HUES64 (cell line): ENCODE measurements at regions not wholly inside any gene's neighbourhood (a gene's known extent, or its start where the extent isn't known, plus 50 kb on each side); places are given as distances from the start of the nearest gene placed in this dataset.

Experiments used
- H3K27ac ChIP-seq: 2 replicates; pipeline ENCODE4 v1.7.0; 2013; ENCODE audit warnings: low read depth, low read length, inconsistent platforms
- H3K27me3 ChIP-seq: 2 replicates; pipeline ENCODE4 v1.6.1; 2013; ENCODE audit warnings: mild to moderate bottlenecking, low read length; ENCODE audit not compliant: insufficient read depth
- H3K36me3 ChIP-seq: 2 replicates; pipeline ENCODE4 v1.6.1; 2013; ENCODE audit warnings: mild to moderate bottlenecking, low read length; ENCODE audit not compliant: insufficient read depth
- H3K4me1 ChIP-seq: 2 replicates; pipeline ENCODE4 v1.6.1; 2013; ENCODE audit warnings: mild to moderate bottlenecking, low read length, moderate library complexity; ENCODE audit not compliant: insufficient read depth
- H3K4me3 ChIP-seq: 2 replicates; pipeline ENCODE4 v1.5.1; 2013; ENCODE audit warnings: mild to moderate bottlenecking, low read length, moderate library complexity
- H3K9ac ChIP-seq: 2 replicates; pipeline ENCODE4 v1.6.1; 2013; ENCODE audit warnings: mild to moderate bottlenecking, low read depth, low read length
- H3K9me3 ChIP-seq: 2 replicates; pipeline ENCODE4 v1.6.1; 2013; ENCODE audit warnings: low read depth, low read length; ENCODE audit not compliant: insufficient read depth
- WGBS: fragments of 150-250, 120-280 bp; methylation state at CpG from one replicate; pipeline ENCODE4 v1.1.7; 2013; ENCODE audit warnings: missing lambda C conversion rate; 5-methylcytosine and 5-hydroxymethylcytosine counted together

DNA sequence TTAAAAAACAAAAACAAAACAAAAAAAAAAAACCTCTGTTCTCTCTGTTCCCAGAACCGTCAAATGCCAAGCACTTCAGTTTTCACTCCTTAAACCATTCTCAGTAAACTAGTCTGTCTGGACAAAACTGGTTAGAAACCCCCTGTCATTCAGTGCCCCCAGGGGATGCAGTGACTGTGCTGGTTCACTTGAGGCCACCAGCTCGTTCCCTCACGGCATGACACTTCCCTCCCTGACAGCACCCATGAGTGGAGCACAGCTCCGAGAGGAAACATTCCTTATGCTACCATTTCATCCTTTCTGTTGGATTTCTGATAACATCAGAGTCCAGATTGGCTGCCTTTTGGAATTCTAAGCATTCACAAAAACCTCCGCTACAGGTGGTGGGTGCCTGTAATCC is 244.0 kb upstream of the TPM1 start:
- no peak overlapping the region for H3K27ac ChIP-seq
- H3K9me3 ChIP-seq, result no peaks in the 10 kb centered on the region
- peaks cover 5% of the 10 kb centered on the region; the same call in 1 of the 2 replicates for H3K36me3 ChIP-seq
- H3K27me3 ChIP-seq, result no peaks in the 10 kb centered on the region
- no peak overlapping the region for H3K9ac ChIP-seq
- no peak overlapping the region for H3K4me3 ChIP-seq
- 89% methylated on average over 5 of the region's 5 CpGs for WGBS
- no peaks in the 10 kb centered on the region for H3K4me1 ChIP-seq

DNA sequence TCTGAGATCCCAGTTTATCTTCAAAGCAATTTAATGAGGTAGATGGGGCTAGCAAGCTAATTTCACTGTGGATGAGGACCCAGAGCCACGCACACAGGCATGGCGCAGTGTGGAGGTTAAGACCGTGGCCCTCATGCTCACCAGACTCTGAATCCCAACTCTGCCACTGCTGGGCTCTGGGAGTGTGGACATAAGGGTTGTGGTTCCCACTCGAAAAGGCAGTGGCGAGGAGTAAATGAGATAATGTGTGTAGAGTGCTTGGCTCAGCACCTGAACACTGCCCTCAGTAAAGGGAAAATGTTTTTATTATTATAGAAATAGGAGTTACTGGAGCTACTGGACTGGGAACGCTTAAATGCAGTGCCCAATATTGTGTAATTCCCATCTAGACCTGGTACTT is 243.5 kb upstream of the TPM1 start:
- no peak overlapping the region for H3K4me3 ChIP-seq
- no peak overlapping the region for H3K27ac ChIP-seq
- no peaks in the 10 kb centered on the region for H3K4me1 ChIP-seq
- H3K9me3 ChIP-seq, result no peaks in the 10 kb centered on the region
- H3K27me3 ChIP-seq, result no peaks in the 10 kb centered on the region
- 97% methylated on average over 6 of the region's 6 CpGs for WGBS
- peaks cover 5% of the 10 kb centered on the region; the same call in 1 of the 2 replicates for H3K36me3 ChIP-seq
- no peak overlapping the region for H3K9ac ChIP-seq

DNA sequence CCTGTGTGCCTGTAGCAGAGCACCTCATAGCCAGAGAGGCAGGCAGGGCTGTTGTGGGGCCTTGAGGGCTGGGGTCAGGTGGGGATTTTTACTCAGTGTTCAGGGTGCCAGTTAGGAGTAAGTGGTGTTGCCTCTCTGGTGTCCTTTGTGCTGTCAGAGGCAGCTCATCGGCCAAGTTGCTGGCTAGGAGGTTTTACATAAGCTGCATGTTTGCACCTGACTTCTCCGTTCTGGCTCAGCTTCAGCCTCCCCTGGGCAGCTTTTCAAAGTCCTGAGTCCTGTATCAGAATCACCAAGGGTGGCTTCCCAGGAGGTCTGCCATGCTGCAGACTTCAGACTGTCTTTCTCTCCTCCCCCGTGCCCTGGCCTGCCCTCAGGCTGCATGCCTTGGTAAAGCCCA is 242.6 kb upstream of the TPM1 start:
- H3K4me1 ChIP-seq, result no peaks in the 10 kb centered on the region
- peaks cover 5% of the 10 kb centered on the region; the same call in 1 of the 2 replicates for H3K36me3 ChIP-seq
- H3K27me3 ChIP-seq, result no peaks in the 10 kb centered on the region
- H3K9me3 ChIP-seq, result no peaks in the 10 kb centered on the region
- 84% methylated on average over 3 of the region's 3 CpGs for WGBS
- H3K9ac ChIP-seq, result no peak overlapping the region
- H3K27ac ChIP-seq, result no peak overlapping the region
- no peak overlapping the region for H3K4me3 ChIP-seq

DNA sequence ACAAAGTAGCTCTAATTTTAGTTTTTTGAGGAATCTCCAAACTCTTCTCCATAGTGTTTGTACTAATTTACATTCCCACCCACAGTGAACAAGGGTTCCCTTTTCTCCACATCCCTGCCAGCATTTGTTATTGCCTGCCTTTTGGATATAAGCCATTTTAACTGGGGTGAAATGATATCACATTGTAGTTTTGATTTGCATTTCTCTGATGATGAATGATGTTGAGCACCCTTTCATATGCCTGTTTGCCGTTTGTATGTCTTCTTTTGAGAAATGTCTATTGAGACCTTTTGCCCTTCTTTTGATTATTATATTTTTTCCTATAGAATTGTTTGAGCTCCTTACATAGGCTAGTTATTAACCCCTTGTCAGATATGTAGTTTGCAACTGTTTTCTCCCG is 239.9 kb upstream of the TPM1 start:
- H3K27me3 ChIP-seq, result no peaks in the 10 kb centered on the region
- H3K27ac ChIP-seq, result no peak overlapping the region
- WGBS, result 91% methylated on average over 2 of the region's 2 CpGs
- no peaks in the 10 kb centered on the region for H3K9me3 ChIP-seq
- no peak overlapping the region for H3K4me3 ChIP-seq
- H3K9ac ChIP-seq, result no peak overlapping the region
- H3K36me3 ChIP-seq, result peaks cover 9% of the 10 kb centered on the region; the same call in 1 of the 2 replicates
- H3K4me1 ChIP-seq, result peaks cover 3% of the 10 kb centered on the region; the same call in 1 of the 2 replicates

DNA sequence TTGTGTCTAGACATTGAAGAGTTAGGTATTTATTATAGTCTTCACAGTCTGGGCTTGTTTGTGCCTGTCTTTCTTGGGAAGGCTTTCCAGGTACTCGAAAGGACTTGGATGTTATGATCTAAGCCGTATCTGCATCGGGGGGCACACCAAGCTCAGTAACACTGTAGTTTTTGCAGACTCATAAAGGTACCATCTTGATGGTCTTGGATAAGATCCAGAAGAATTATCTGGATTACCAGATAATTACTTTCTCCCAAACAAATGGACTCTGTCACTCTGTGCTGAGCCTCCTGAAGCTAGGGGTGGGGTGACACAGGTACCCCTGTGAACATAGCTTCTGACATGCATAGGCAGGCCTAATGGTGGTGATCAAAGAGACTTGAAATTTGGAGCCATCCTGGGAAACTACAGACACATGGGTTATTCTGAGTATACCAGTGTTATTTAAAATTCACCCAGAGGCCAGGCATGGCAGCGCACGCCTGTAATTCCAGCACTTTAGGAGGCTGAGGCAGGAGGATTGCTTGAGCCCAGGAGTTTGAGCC is 238.6 kb upstream of the TPM1 start:
- Histone ChIP-seq H3K27me3 (no peaks in the 10 kb centered on the region), H3K4me1 (peaks cover 9% of the 10 kb centered on the region; the same call in 1 of the 2 replicates), H3K9me3 (no peaks in the 10 kb centered on the region), H3K9ac (no peak overlapping the region), H3K36me3 (peaks cover 9% of the 10 kb centered on the region; the same call in 1 of the 2 replicates), H3K27ac (no peak overlapping the region), H3K4me3 (no peak overlapping the region)
- WGBS, result 97% methylated on average over 5 of the region's 5 CpGs

DNA sequence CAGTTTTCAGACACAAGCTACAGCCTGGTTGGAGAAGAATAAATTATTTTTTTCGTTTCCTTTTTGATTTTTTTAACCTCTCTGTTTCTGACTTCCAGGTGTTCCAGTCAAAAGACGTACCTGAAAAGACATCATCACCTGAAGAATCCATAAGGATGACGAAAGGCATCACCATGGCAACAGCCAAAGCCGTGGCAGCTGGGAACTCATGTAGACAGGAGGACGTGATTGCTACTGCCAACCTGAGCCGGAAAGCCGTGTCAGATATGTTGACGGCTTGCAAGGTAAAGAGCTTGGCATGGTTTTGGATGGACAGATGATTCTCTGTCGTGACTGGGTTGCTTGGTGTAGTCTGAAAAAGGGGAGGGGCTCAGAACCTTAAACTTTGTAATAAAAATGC is 237.0 kb upstream of the TPM1 start:
- Histone ChIP-seq H3K27ac (no peak overlapping the region), H3K9ac (no peak overlapping the region), H3K4me3 (no peak overlapping the region), H3K4me1 (peaks cover 12% of the 10 kb centered on the region; the same call in 1 of the 2 replicates), H3K27me3 (no peaks in the 10 kb centered on the region), H3K9me3 (no peaks in the 10 kb centered on the region), H3K36me3 (peaks cover 5% of the 10 kb centered on the region; the same call in 1 of the 2 replicates)
- 95% methylated on average over 9 of the region's 9 CpGs for WGBS

DNA sequence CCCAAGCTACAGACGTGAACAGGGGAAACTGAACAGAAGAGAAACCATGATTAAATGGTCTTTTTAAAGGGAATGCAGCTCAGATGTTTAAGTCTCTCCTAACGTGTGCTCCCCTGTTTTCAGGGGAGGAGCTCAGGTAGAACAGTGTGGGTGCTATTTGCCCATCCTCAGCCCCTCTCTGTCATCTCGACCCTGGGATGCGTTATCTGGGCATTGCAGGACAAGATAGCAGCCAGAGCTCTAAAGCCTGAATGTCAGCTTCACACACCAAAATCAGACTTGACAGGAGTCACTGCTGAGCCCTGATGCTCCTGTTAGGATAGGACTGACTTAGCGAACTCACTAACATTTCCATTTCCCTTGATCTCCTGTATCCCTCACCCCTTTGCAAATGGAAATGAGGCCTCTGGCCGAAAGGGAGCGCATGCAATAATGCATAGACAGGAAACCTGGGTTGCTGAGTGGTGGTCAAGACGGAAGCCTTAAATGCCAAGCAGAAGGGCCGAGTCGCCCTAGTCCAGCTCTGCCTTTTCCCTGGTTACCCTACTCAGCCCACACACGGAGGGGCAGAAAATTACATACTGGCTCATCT is 234.9 kb upstream of the TPM1 start:
- Histone ChIP-seq H3K4me3 (no peak overlapping the region), H3K9me3 (no peaks in the 10 kb centered on the region), H3K27me3 (no peaks in the 10 kb centered on the region), H3K9ac (no peak overlapping the region), H3K36me3 (peaks cover 5% of the 10 kb centered on the region; the same call in 1 of the 2 replicates), H3K27ac (no peak overlapping the region), H3K4me1 (peaks cover 18% of the 10 kb centered on the region; the same call in 1 of the 2 replicates)
- WGBS, result 41% methylated on average over 11 of the region's 11 CpGs

DNA sequence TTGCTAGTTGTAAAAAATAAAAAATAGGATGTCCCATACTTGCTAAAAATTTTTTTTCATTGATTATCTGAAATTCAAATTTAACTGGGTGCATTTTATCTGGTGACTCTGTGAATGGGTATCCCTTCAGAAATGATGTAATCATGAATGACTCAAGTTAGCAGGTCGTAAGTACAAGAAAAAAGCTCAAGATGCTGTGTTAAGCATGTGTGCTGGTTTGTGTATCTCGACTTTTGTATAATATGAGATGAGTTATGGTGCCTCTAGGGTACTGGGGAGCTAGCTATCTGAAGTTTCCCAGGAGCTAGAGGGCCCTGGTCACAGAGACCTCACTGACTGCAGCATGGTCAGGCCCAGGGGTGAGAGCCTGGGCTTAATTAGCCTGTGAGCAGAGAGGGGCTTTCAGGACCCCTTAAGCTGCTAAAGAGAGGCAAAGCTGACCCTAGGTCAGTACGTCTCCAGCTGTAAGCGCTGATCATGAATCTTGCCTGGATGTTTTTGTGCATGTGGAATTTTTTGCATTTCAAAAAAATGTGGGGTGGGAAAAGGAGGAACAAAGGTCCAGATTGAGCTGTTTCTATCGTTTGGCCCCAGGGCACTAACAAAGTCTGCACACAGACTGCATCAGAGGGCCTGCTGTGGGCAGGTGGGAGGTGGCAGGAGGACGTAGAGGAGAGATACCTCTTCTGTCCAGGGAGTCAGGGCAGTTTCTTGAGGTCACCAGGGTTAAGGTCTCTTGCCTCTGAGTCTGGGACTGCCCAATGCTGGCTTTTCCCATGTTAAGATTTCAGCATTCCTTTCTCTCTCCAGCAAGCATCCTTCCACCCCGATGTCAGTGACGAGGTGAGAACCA is 233.2 kb upstream of the TPM1 start:
- Histone ChIP-seq H3K27me3 (no peaks in the 10 kb centered on the region), H3K9me3 (no peaks in the 10 kb centered on the region), H3K36me3 (peaks cover 5% of the 10 kb centered on the region; the same call in 1 of the 2 replicates), H3K4me1 (peaks cover 18% of the 10 kb centered on the region; the same call in 1 of the 2 replicates), H3K9ac (no peak overlapping the region), H3K4me3 (no peak overlapping the region), H3K27ac (no peak overlapping the region)
- WGBS, result 80% methylated on average over 8 of the region's 8 CpGs

DNA sequence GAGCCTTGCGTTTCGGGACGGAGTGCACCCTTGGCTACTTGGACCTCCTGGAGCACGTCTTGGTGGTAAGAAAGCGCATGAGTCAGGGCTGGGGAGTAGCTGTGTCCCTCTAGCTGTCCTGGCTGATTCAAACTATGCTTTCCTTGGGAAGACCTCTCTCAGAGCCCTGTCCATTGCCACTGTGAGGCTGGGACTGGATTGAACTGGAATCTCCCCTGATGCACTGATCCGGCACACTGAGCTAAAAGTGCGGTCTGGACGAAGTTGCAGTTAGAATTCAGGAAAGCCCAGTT is 232.6 kb upstream of the TPM1 start:
- WGBS, result 94% methylated on average over 8 of the region's 8 CpGs
- Histone ChIP-seq H3K4me3 (no peak overlapping the region), H3K4me1 (peaks cover 18% of the 10 kb centered on the region; the same call in 1 of the 2 replicates), H3K36me3 (peaks cover 5% of the 10 kb centered on the region; the same call in 1 of the 2 replicates), H3K27me3 (no peaks in the 10 kb centered on the region), H3K27ac (no peak overlapping the region), H3K9ac (no peak overlapping the region), H3K9me3 (no peaks in the 10 kb centered on the region)

DNA sequence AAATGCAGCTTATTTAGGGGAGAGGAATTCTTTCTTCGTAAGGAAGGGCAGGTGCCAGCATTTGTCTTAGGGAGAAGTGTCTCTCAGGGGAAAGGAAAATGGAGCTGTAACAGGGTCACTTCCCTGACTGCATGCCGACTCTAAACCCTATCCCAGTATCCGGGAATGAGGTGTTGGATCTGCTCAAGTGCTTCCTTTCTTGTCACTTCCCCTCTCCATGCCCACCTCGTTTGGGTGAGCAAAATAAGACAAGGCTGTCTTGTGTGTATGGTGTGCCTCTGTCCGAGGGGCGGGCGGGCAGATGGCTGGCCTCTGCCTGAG is 230.1 kb upstream of the TPM1 start:
- H3K9ac ChIP-seq, result no peak overlapping the region
- H3K9me3 ChIP-seq, result no peaks in the 10 kb centered on the region
- no peaks in the 10 kb centered on the region for H3K27me3 ChIP-seq
- no peaks in the 10 kb centered on the region for H3K36me3 ChIP-seq
- no peak overlapping the region for H3K27ac ChIP-seq
- 97% methylated on average over 7 of the region's 7 CpGs for WGBS
- H3K4me3 ChIP-seq, result no peak overlapping the region
- H3K4me1 ChIP-seq, result peaks cover 16% of the 10 kb centered on the region; the same call in 1 of the 2 replicates

DNA sequence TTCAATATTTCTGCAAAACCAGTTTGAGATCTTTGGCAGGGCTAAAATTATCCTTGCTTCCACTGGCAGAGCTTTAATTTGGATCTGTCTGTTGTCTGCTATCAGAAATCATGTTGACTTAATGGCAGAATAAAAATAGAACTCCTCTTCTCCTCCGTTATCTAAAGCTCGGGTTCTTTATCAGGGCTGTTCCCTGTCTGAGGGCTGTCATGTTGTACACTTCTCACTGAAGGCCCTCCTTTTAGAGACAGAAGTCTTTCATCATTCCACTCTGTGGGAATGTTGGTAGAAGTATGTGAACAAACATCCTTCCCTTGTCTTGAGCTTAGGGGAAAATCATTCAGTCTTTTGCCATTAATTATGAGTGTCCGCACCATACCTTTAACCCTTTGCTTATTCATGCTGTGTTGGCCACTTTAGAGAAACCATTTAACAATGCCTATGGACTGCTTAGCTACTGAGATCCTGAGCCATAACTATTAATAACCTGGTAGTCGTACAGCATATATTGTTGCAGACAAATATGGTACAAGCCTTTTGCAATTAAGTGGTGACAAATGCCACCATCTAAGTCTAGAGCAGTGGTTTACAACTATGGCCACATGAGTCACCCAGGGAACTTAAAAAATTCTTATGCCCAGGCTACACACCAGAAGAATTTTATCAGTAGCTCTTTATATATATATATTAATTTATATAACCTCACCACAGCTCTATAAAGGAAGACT is 226.0 kb upstream of the TPM1 start:
- H3K4me1 ChIP-seq, result peaks cover 7% of the 10 kb centered on the region; the same call in 1 of the 2 replicates
- 98% methylated on average over 4 of the region's 4 CpGs for WGBS
- no peaks in the 10 kb centered on the region for H3K27me3 ChIP-seq
- no peak overlapping the region for H3K4me3 ChIP-seq
- H3K27ac ChIP-seq, result no peak overlapping the region
- no peak overlapping the region for H3K9ac ChIP-seq
- no peaks in the 10 kb centered on the region for H3K9me3 ChIP-seq
- H3K36me3 ChIP-seq, result no peaks in the 10 kb centered on the region
